Naive thymus-derived CD4-positive, alpha-beta T cell (primary cell): ENCODE measurements at regions not wholly inside any gene's neighbourhood (a gene's known extent, or its start where the extent isn't known, plus 50 kb on each side); places are given as distances from the start of the nearest gene placed in this dataset.

ENCODE experiments used
- ATAC-seq: fragments of 150-1000 bp; cut with Tn5 transposase; 2 replicates; pipeline ENCODE4 v1.10.0; 2021; ENCODE audit warnings: mild to moderate bottlenecking, moderate library complexity
- CTCF ChIA-PET: fragments of 350-600 bp; sonication (Branson Sonifier 250); formaldehyde crosslinking; loops from one replicate; lab custom pipeline; 2021; ENCODE audit warnings: antibody characterized with exemption; lab: Charles Lee
- POLR2A ChIA-PET: fragments of 350-600 bp; sonication (Branson Sonifier 250); formaldehyde crosslinking; loops from one replicate; lab custom pipeline; 2021; ENCODE audit warnings: antibody characterized with exemption, inconsistent platforms; lab: Charles Lee
- DNase-seq, 9 donors: peaks; one replicate each; pipeline versions ENCODE4 v3.0.0 to v3.0.0-alpha.2; 2020 to 2022; ENCODE audit warnings: mixed read lengths in 1 of 9
- H3K27ac ChIP-seq: one replicate; pipeline ENCODE4 v1.7.0; 2013; ENCODE audit warnings: mild to moderate bottlenecking, low read depth, low read length, moderate library complexity
- H3K27me3 ChIP-seq, 2 donors: one replicate each; pipeline ENCODE4 v1.7.0; 2013; ENCODE audit warnings: low read length in 2 of 2, mild to moderate bottlenecking in 2 of 2, moderate library complexity in 2 of 2; ENCODE audit not compliant: control insufficient read depth in 2 of 2, insufficient read depth in 2 of 2
- H3K36me3 ChIP-seq, 3 experiments: 1 replicate in 2 of 3; 2 replicates in 1 of 3; pipeline ENCODE4 v1.7.0; 2013; ENCODE audit warnings: low read length in 3 of 3, mild to moderate bottlenecking in 3 of 3, moderate library complexity in 1 of 3; ENCODE audit not compliant: insufficient read depth in 3 of 3, control insufficient read depth in 2 of 3
- H3K4me1 ChIP-seq, 2 donors: one replicate each; pipeline ENCODE4 v1.7.0; 2013; ENCODE audit warnings: low read length in 2 of 2, mild to moderate bottlenecking in 2 of 2, moderate library complexity in 1 of 2; ENCODE audit not compliant: control insufficient read depth in 2 of 2, insufficient read depth in 2 of 2
- H3K4me3 ChIP-seq: 2 replicates; pipeline ENCODE4 v1.7.0; 2013; ENCODE audit warnings: mild to moderate bottlenecking, low read length
- H3K9me3 ChIP-seq, 3 experiments: 1 replicate in 2 of 3; 2 replicates in 1 of 3; pipeline ENCODE4 v1.7.0; 2013; ENCODE audit warnings: low read length in 3 of 3; ENCODE audit not compliant: control insufficient read depth in 2 of 3
- H3K27ac Mint-ChIP-seq, 9 donors: one replicate each; pipeline ENCODE4 v1.8.0; 2020 to 2022; ENCODE audit warnings: mixed read lengths in 9 of 9, mild to moderate bottlenecking in 8 of 9, moderate library complexity in 5 of 9, inconsistent platforms in 2 of 9
- H3K27me3 Mint-ChIP-seq, 5 donors: one replicate each; pipeline ENCODE4 v1.8.0; 2021 to 2022; ENCODE audit warnings: mixed read lengths in 5 of 5, mild to moderate bottlenecking in 1 of 5
- H3K36me3 Mint-ChIP-seq, 5 donors: one replicate each; pipeline ENCODE4 v1.8.0; 2020 to 2022; ENCODE audit warnings: mixed read lengths in 5 of 5, mild to moderate bottlenecking in 3 of 5, inconsistent platforms in 1 of 5
- H3K4me1 Mint-ChIP-seq, 7 donors: one replicate each; pipeline ENCODE4 v1.8.0; 2020 to 2022; ENCODE audit warnings: mixed read lengths in 7 of 7, mild to moderate bottlenecking in 3 of 7, inconsistent platforms in 1 of 7
- H3K4me3 Mint-ChIP-seq, 10 donors: one replicate each; pipeline ENCODE4 v1.8.0; 2020 to 2022; ENCODE audit warnings: mild to moderate bottlenecking in 10 of 10, mixed read lengths in 10 of 10, moderate library complexity in 6 of 10, inconsistent platforms in 2 of 10
- H3K9me3 Mint-ChIP-seq, 11 donors: one replicate each; pipeline ENCODE4 v1.8.0; 2020 to 2022; ENCODE audit warnings: mixed read lengths in 11 of 11, mild to moderate bottlenecking in 4 of 11, inconsistent platforms in 1 of 11, moderate library complexity in 1 of 11
- intact Hi-C, 2 donors: fragments of 100-400 bp; cut with micrococcal nuclease; formaldehyde crosslinking; loops; one replicate each; pipeline ENCODE4 v1.15.1; 2023

DNA sequence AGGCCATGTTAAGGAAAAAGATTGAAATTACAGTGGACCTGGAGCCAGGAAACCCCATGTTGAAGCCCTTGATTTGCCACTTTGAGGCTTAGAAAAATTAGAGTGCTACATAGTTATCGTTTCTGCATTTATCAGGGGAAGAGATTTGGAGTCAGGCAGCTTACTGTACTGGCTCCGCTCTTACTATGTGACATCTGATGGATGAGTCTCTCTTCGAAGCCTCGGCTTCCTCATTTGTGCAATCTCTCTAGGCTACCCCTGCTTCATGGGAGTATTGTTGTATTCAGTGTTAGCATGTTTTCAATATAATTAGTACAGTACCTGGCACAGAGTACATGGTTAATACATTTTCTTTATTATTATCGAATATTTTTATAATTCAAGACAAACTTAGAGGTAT lies 480.4 kb upstream of the USP24 start:
- Mint-ChIP-seq H3K4me1 (no peaks in the 10 kb centered on the region), H3K4me3 (no peak overlapping the region), H3K36me3 (no peaks in the 10 kb centered on the region), H3K27ac (no peak overlapping the region), H3K9me3 (peaks cover 0 to 3% (median 0%) of the 10 kb centered on the region in 11 donors), H3K27me3 (peaks cover 0 to 14% (median 4%) of the 10 kb centered on the region in 5 donors)
- POLR2A ChIA-PET, result no interaction called here
- ATAC-seq (no peak), DNase-seq (no peak)
- H3K4me1 ChIP-seq, result no peaks in the 10 kb centered on the region
- CTCF ChIA-PET, result no interaction called here
- intact Hi-C loops, result no loop called here
- no peak overlapping the region for H3K27ac ChIP-seq
- no peaks in the 10 kb centered on the region for H3K9me3 ChIP-seq
- peaks cover 0 to 4% of the 10 kb centered on the region in 2 donors for H3K27me3 ChIP-seq
- H3K4me3 ChIP-seq, result no peak overlapping the region
- H3K36me3 ChIP-seq, result no peaks in the 10 kb centered on the region

DNA sequence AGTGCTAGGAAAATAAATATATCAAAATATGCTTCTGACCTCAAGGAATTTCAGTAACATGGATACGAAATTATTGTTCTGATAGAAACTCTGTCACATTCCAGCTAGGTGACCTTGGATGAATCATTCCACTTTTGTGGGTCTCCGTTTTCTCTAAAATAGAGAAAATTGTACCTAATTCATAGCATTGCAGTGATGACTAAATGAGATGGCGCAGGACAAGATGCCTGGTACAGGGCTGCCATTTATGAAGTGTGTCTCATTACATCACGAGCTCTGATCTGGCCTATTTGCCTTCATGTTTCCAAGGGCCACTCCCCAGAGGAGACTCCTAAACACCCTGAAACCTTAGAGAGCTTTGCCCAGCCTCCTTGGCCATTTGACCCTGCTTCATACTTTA lies 480.0 kb upstream of the USP24 start:
- Histone ChIP-seq H3K4me1 (no peaks in the 10 kb centered on the region), H3K36me3 (no peaks in the 10 kb centered on the region), H3K27me3 (peaks cover 0 to 4% of the 10 kb centered on the region in 2 donors), H3K4me3 (no peak overlapping the region), H3K27ac (no peak overlapping the region), H3K9me3 (no peaks in the 10 kb centered on the region)
- no peak for DNase-seq
- ChIA-PET POLR2A (no interaction called here), CTCF (no interaction called here)
- no peak overlapping the region for H3K27ac Mint-ChIP-seq
- H3K4me3 Mint-ChIP-seq, result no peak overlapping the region
- no peaks in the 10 kb centered on the region for H3K36me3 Mint-ChIP-seq
- no peaks in the 10 kb centered on the region for H3K4me1 Mint-ChIP-seq
- no peak for ATAC-seq
- peaks cover 0 to 10% (median 4%) of the 10 kb centered on the region in 5 donors for H3K27me3 Mint-ChIP-seq
- intact Hi-C loops, result no loop called here
- H3K9me3 Mint-ChIP-seq, result peaks cover 0 to 3% (median 0%) of the 10 kb centered on the region in 11 donors

DNA sequence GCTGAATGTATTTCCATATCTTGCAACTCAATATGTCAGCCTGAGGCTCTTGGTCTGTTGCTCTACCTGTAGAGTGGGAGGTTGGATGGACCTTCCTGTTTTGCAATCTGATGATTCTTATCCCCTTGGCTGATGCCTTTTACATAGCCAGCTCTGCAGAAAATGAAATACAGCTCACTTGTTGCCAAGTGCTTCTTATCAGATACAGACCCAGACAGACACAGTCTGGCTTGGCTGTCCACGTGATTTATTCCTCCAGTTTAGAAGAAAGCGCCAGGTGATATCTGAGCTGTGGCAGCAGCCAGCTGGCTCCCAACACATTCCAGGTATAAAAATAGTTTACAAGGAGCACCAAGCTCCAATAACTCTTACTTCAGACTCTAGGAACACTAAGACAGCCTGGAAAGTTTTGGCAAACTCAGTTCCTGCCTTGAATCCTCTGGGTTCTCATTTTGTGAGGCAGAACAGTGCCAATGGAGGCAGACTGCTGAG lies 479.2 kb upstream of the USP24 start:
- Histone ChIP-seq H3K4me1 (no peaks in the 10 kb centered on the region), H3K4me3 (no peak overlapping the region), H3K9me3 (no peaks in the 10 kb centered on the region), H3K36me3 (no peaks in the 10 kb centered on the region), H3K27me3 (peaks cover 0 to 4% of the 10 kb centered on the region in 2 donors), H3K27ac (no peak overlapping the region)
- Mint-ChIP-seq H3K36me3 (no peaks in the 10 kb centered on the region), H3K27ac (no peak overlapping the region), H3K4me3 (no peak overlapping the region), H3K4me1 (no peaks in the 10 kb centered on the region), H3K27me3 (peaks cover 0 to 17% (median 10%) of the 10 kb centered on the region in 5 donors), H3K9me3 (peaks cover 0 to 3% (median 0%) of the 10 kb centered on the region in 11 donors)
- ChIA-PET POLR2A (no interaction called here), CTCF (no interaction called here)
- intact Hi-C loops, result no loop called here
- no peak for DNase-seq
- ATAC-seq, result no peak

DNA sequence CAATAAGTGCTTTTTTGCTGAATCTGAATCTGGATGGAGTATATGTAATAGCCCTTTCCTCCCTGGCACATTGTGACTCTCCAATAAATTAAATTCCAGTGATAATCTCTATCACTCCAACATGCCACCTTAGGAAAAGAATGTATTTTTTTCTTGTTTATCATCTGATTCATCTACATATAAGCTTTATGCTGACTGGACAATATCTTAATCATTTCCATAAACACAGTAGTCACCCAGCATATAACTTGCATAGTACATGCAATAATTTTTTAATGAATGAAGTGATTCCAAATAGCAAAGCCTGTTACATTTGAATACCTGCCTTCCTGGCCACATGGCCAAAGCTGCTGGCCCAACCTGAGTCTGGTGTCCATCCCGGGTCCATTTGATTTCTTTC lies 477.6 kb upstream of the USP24 start:
- CTCF ChIA-PET, result no interaction called here

DNA sequence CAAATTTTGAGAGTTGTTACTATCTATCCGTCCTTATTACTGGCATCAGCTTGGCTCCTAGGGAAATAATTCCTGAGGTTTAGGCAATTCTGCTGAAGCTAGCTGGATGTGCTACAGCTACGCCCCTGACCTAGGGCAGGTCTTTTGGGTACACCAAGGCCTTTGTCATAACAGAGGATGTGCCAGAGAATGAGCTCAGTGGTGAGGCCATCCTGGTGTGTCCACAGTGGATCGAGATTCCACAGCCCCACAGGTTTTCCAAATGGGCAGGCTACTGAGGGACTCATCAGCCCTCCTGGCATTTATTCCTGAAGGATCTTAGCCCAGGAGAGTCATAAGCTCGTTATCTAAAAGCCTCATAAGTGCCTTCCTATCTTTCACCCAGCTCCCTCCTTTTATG lies 475.2 kb upstream of the USP24 start:
- no peak for ATAC-seq

More for the DNA sequence above, 477.6 kb upstream of the USP24 start:
- POLR2A ChIA-PET, result no interaction called here
- H3K4me3 Mint-ChIP-seq, result no peak overlapping the region
- H3K27ac ChIP-seq, result no peak overlapping the region
- intact Hi-C loops, result no loop called here
- ATAC-seq, result no peak
- H3K4me1 Mint-ChIP-seq, result no peaks in the 10 kb centered on the region
- peaks cover 0 to 4% of the 10 kb centered on the region in 2 donors for H3K27me3 ChIP-seq
- no peaks in the 10 kb centered on the region for H3K36me3 ChIP-seq
- no peaks in the 10 kb centered on the region for H3K4me1 ChIP-seq
- no peaks in the 10 kb centered on the region for H3K9me3 ChIP-seq
- H3K27ac Mint-ChIP-seq, result no peak overlapping the region
- H3K27me3 Mint-ChIP-seq, result peaks cover 0 to 33% (median 18%) of the 10 kb centered on the region in 5 donors
- peaks cover 0 to 3% (median 0%) of the 10 kb centered on the region in 11 donors for H3K9me3 Mint-ChIP-seq
- H3K36me3 Mint-ChIP-seq, result no peaks in the 10 kb centered on the region
- no peak overlapping the region for H3K4me3 ChIP-seq
- no peak for DNase-seq

DNA sequence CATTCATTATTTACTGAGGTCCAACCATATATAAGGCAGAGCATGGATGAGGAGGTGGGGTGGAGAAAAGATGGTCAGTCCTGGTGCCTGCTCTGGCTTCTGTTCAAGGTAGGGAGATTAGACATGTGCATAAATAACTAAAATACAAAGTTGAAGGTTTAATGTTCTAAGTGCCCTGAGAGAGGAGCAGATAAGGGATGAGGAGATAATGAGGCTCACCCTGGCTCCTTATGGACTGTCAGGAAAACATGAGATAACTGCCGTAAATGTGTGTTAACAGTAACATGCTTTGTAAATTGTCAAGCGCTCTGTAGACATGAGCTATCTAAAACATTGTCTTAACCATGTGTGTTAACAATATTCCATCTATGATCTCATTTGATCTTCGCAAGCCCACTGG lies 474.6 kb upstream of the USP24 start:
- no peaks in the 10 kb centered on the region for H3K36me3 Mint-ChIP-seq
- no peak overlapping the region for H3K4me3 Mint-ChIP-seq
- H3K27ac Mint-ChIP-seq, result no peak overlapping the region
- H3K4me3 ChIP-seq, result no peak overlapping the region
- H3K27me3 ChIP-seq, result peaks cover 0 to 4% of the 10 kb centered on the region in 2 donors
- CTCF ChIA-PET, result no interaction called here
- peaks cover 0 to 43% (median 29%) of the 10 kb centered on the region in 5 donors for H3K27me3 Mint-ChIP-seq
- H3K4me1 ChIP-seq, result no peaks in the 10 kb centered on the region
- H3K9me3 ChIP-seq, result no peaks in the 10 kb centered on the region
- no peaks in the 10 kb centered on the region for H3K4me1 Mint-ChIP-seq
- no peak overlapping the region for H3K27ac ChIP-seq
- no peaks in the 10 kb centered on the region for H3K36me3 ChIP-seq
- ATAC-seq (no peak), DNase-seq (no peak)
- POLR2A ChIA-PET, result no interaction called here
- peaks cover 0 to 3% (median 0%) of the 10 kb centered on the region in 11 donors for H3K9me3 Mint-ChIP-seq
- intact Hi-C loops, result no loop called here

More for the DNA sequence above, 475.2 kb upstream of the USP24 start:
- no peaks in the 10 kb centered on the region for H3K4me1 Mint-ChIP-seq
- H3K27ac Mint-ChIP-seq, result no peak overlapping the region
- H3K4me3 Mint-ChIP-seq, result no peak overlapping the region
- CTCF ChIA-PET, result no interaction called here
- DNase-seq, result no peak
- H3K9me3 ChIP-seq, result no peaks in the 10 kb centered on the region
- intact Hi-C loops, result no loop called here
- no peaks in the 10 kb centered on the region for H3K36me3 Mint-ChIP-seq
- no peaks in the 10 kb centered on the region for H3K36me3 ChIP-seq
- POLR2A ChIA-PET, result no interaction called here
- H3K27me3 Mint-ChIP-seq, result peaks cover 0 to 43% (median 29%) of the 10 kb centered on the region in 5 donors
- H3K27ac ChIP-seq, result no peak overlapping the region
- H3K9me3 Mint-ChIP-seq, result peaks cover 0 to 3% (median 0%) of the 10 kb centered on the region in 11 donors
- no peak overlapping the region for H3K4me3 ChIP-seq
- peaks cover 0 to 4% of the 10 kb centered on the region in 2 donors for H3K27me3 ChIP-seq
- no peaks in the 10 kb centered on the region for H3K4me1 ChIP-seq

DNA sequence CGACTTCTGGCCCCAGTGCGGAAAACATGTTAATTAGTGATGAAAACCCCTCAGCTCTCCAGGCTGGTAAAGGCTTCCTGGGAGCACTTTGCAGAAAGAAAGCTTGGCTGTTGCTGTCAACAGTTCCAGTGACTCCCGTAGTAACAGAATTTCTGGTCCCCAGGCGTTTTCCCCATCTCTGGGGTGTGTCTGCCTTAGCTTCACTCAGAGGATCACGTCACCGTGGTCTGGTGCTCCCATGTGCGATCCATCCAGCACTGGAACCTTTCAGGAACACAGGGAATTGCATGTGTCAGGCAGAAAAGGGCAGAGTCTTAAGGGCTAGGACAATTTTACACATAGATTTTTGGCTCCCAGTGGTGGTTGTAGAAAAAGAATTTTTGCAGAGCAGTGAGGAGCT lies 470.4 kb upstream of the USP24 start:
- H3K36me3 Mint-ChIP-seq, result no peaks in the 10 kb centered on the region
- H3K9me3 Mint-ChIP-seq, result peaks cover 0 to 10% (median 2%) of the 10 kb centered on the region in 11 donors
- no peak overlapping the region for H3K27ac Mint-ChIP-seq
- no peaks in the 10 kb centered on the region for H3K27me3 ChIP-seq
- no peak overlapping the region for H3K27ac ChIP-seq
- H3K9me3 ChIP-seq, result no peaks in the 10 kb centered on the region
- ChIA-PET CTCF (no interaction called here), POLR2A (no interaction called here)
- H3K4me1 Mint-ChIP-seq, result no peaks in the 10 kb centered on the region
- no peak overlapping the region for H3K4me3 ChIP-seq
- peaks cover 0 to 65% (median 47%) of the 10 kb centered on the region in 5 donors for H3K27me3 Mint-ChIP-seq
- intact Hi-C loops, result no loop called here
- ATAC-seq (no peak), DNase-seq (no peak)
- no peaks in the 10 kb centered on the region for H3K36me3 ChIP-seq
- no peak overlapping the region for H3K4me3 Mint-ChIP-seq
- H3K4me1 ChIP-seq, result no peaks in the 10 kb centered on the region
